HG03469 (cell line): ENCODE measurements at regions not wholly inside any gene's neighbourhood (a gene's known extent, or its start where the extent isn't known, plus 50 kb on each side); places are given as distances from the start of the nearest gene placed in this dataset.

Experiments used
- ATAC-seq: cut with Tn5 transposase; IDR thresholded peaks from one replicate; pipeline ENCODE4 v1.9.1; 2021; ENCODE audit warnings: mild to moderate bottlenecking, moderate library complexity, moderate number of reproducible peaks; ENCODE audit not compliant: unreplicated experiment

GRCh38 chr3:124089214-124089613 is 97.3 kb upstream of the ROPN1 start:
- no peak for ATAC-seq

GRCh38 chr3:124091716-124092115 is 99.8 kb upstream of the ROPN1 start:
- ATAC-seq, result no peak

- ATAC-seq, result no peak
Observed at GRCh38 chr3:124092811-124093210, 100.9 kb upstream of the ROPN1 start.

- no peak for ATAC-seq
Observed at GRCh38 chr3:124094496-124094895, 102.6 kb upstream of the ROPN1 start.

GRCh38 chr3:124097362-124098131 is 105.6 kb upstream of the ROPN1 start:
- no peak for ATAC-seq

- no peak for ATAC-seq
Observed at GRCh38 chr3:124101643-124102042, 109.7 kb upstream of the ROPN1 start.

- no peak for ATAC-seq
Observed at GRCh38 chr3:124107104-124107890, 115.4 kb upstream of the ROPN1 start.

GRCh38 chr3:124108446-124108845 is 116.5 kb upstream of the ROPN1 start:
- no peak for ATAC-seq

GRCh38 chr3:124113485-124113884 is 121.6 kb upstream of the ROPN1 start:
- ATAC-seq, result no peak

GRCh38 chr3:124115279-124115678 is 123.4 kb upstream of the ROPN1 start:
- ATAC-seq, result no peak

GRCh38 chr3:124115956-124116355 is 124.0 kb upstream of the ROPN1 start:
- ATAC-seq, result no peak

GRCh38 chr3:124116906-124117305 is 125.0 kb upstream of the ROPN1 start:
- no peak for ATAC-seq

- ATAC-seq, result no peak
Observed at GRCh38 chr3:124117486-124117885, 125.6 kb upstream of the ROPN1 start.

GRCh38 chr3:124118397-124118796 is 126.5 kb upstream of the ROPN1 start:
- ATAC-seq, result no peak

GRCh38 chr3:124119056-124119716 is 127.3 kb upstream of the ROPN1 start:
- no peak for ATAC-seq

GRCh38 chr3:124121379-124122312 is 129.7 kb upstream of the ROPN1 start:
- ATAC-seq, result no peak

- ATAC-seq, result no peak
Observed at GRCh38 chr3:124125315-124125714, 133.4 kb upstream of the ROPN1 start.

GRCh38 chr3:124126436-124127023 is 134.6 kb upstream of the ROPN1 start:
- ATAC-seq, result no peak

- no peak for ATAC-seq
Observed at GRCh38 chr3:124131158-124131557, 139.2 kb upstream of the ROPN1 start.

- no peak for ATAC-seq
Observed at GRCh38 chr3:124131580-124131979, 139.7 kb upstream of the ROPN1 start.
